Fibroblast of lung (primary cell): ENCODE measurements at regions not wholly inside any gene's neighbourhood (a gene's known extent, or its start where the extent isn't known, plus 50 kb on each side); places are given as distances from the start of the nearest gene placed in this dataset.

Experiments used
- CTCF ChIP-seq, 2 donors: IDR thresholded peaks in 1 of 2; conservative IDR thresholded peaks in 1 of 2; 1 replicate in 1 of 2; 2 replicates in 1 of 2; pipeline ENCODE4 v1.5.1; 2011 to 2012; ENCODE audit warnings: low read length in 2 of 2, control low read depth in 1 of 2, inconsistent platforms in 1 of 2, low read depth in 1 of 2, mild to moderate bottlenecking in 1 of 2
- EZH2 ChIP-seq: IDR thresholded peaks from 2 replicates; pipeline ENCODE4 v1.5.1; 2012; ENCODE audit warnings: low read length, control low read depth, mild to moderate bottlenecking; ENCODE audit errors: missing control alignments

DNA sequence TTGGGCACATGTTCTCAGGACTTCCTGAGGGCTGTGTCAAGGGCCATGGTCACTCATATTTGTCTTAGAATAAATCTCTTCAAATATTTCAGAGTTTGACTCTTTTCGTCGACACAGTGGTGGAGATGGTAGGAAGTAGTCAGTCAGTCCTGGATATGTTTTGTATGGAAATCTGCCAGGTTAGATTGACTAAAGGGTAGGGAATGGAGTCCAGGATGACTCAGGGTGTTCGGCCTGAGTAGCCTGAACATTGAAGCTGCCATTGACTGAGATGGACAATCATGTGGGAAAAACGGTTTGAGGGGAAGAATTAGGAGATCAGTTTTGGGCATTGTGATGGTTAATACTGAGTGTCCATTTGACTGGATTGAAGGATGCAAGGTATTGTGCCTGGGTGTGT lies 177.1 kb upstream of the CENPE start:
- TF ChIP-seq CTCF (conservative IDR thresholded peaks at IDR 0.05 in 1 of 2, IDR thresholded peaks at IDR 0.05 in 1 of 2; ENCODE audit: low read depth in 1 of 2, low read length in 2 of 2) (no peak), EZH2 (no peak)
